ENCODE measurements at regions not wholly inside any gene's neighbourhood (a gene's known extent, or its start where the extent isn't known, plus 50 kb on each side); places are given as distances from the start of the nearest gene placed in this dataset.

GRCh38 chr6:132058975-132059374, 107.8 kb upstream of the CCN2 start:
- Histone ChIP-seq H3K27ac (ENCODE audit: low read depth, low read length) (no peak overlapping the region), H3K4me3 (ENCODE audit: insufficient read depth, low read depth, low read length) (no peak overlapping the region), H2AFZ (ENCODE audit: low read depth, low read length) (no peak overlapping the region), H3K4me2 (ENCODE audit: low read length) (no peak overlapping the region), H3K9me3 (ENCODE audit: insufficient read depth, low read depth, low read length) (no peaks in the 10 kb centered on the region), H3K9ac (ENCODE audit: low read length) (no peak overlapping the region), H4K20me1 (ENCODE audit: insufficient read depth, low read length) (no peaks in the 10 kb centered on the region), H3K36me3 (ENCODE audit: insufficient read depth, low read length) (no peaks in the 10 kb centered on the region), H3K27me3 (ENCODE audit: insufficient read depth, low read length) (no peaks in the 10 kb centered on the region), H3K4me1 (ENCODE audit: insufficient read depth, low read length) (peaks cover 30% of the 10 kb centered on the region), H3K79me2 (ENCODE audit: insufficient read depth, low read length) (no peaks in the 10 kb centered on the region)
- H3K27me3 Mint-ChIP-seq (ENCODE audit: low read depth, unreplicated experiment): no peaks in the 10 kb centered on the region
- H3K4me1 Mint-ChIP-seq (ENCODE audit: low read depth, unreplicated experiment): peaks cover 39% of the 10 kb centered on the region
- H3K4me3 Mint-ChIP-seq (ENCODE audit: unreplicated experiment): no peak overlapping the region
- TF ChIP-seq CTCF (IDR thresholded peaks at IDR 0.05; ENCODE audit: insufficient read depth, low read depth, low read length) (no peak), EZH2 (IDR thresholded peaks at IDR 0.05; ENCODE audit: insufficient read depth, low read length) (no peak)
- DNase-seq (ENCODE audit: low read depth) (no peak), FAIRE-seq (no peak)
- H3K9me3 Mint-ChIP-seq (ENCODE audit: unreplicated experiment): peaks cover 2% of the 10 kb centered on the region
- no peak overlapping the region for H3K27ac Mint-ChIP-seq (ENCODE audit: unreplicated experiment)
- H3K36me3 Mint-ChIP-seq (ENCODE audit: low read depth, unreplicated experiment): peaks cover 2% of the 10 kb centered on the region

GRCh38 chr6:132054525-132054924, 103.4 kb upstream of the CCN2 start:
- Histone ChIP-seq H2AFZ (ENCODE audit: low read depth, low read length) (no peak overlapping the region), H4K20me1 (ENCODE audit: insufficient read depth, low read length) (no peaks in the 10 kb centered on the region), H3K27me3 (ENCODE audit: insufficient read depth, low read length) (no peaks in the 10 kb centered on the region), H3K4me1 (ENCODE audit: insufficient read depth, low read length) (peaks cover 4% of the 10 kb centered on the region), H3K27ac (ENCODE audit: low read depth, low read length) (peak overlapping the region; percentile 42), H3K4me3 (ENCODE audit: insufficient read depth, low read depth, low read length) (no peak overlapping the region), H3K79me2 (ENCODE audit: insufficient read depth, low read length) (no peaks in the 10 kb centered on the region), H3K4me2 (ENCODE audit: low read length) (peak overlapping the region; percentile 36), H3K36me3 (ENCODE audit: insufficient read depth, low read length) (no peaks in the 10 kb centered on the region), H3K9ac (ENCODE audit: low read length) (peak overlapping the region; percentile 38), H3K9me3 (ENCODE audit: insufficient read depth, low read depth, low read length) (no peaks in the 10 kb centered on the region)
- no peak overlapping the region for H3K27ac Mint-ChIP-seq (ENCODE audit: unreplicated experiment)
- DNase-seq (ENCODE audit: low read depth) (peak; percentile 76), FAIRE-seq (no peak)
- no peaks in the 10 kb centered on the region for H3K27me3 Mint-ChIP-seq (ENCODE audit: low read depth, unreplicated experiment)
- H3K4me3 Mint-ChIP-seq (ENCODE audit: unreplicated experiment): no peak overlapping the region
- peaks cover 2% of the 10 kb centered on the region for H3K9me3 Mint-ChIP-seq (ENCODE audit: unreplicated experiment)
- peaks cover 5% of the 10 kb centered on the region for H3K4me1 Mint-ChIP-seq (ENCODE audit: low read depth, unreplicated experiment)
- H3K36me3 Mint-ChIP-seq (ENCODE audit: low read depth, unreplicated experiment): peaks cover 2% of the 10 kb centered on the region
- no peak for TF ChIP-seq EZH2 (IDR thresholded peaks at IDR 0.05; ENCODE audit: insufficient read depth, low read length)
- TF ChIP-seq CTCF (IDR thresholded peaks at IDR 0.05; ENCODE audit: insufficient read depth, low read depth, low read length): no peak

- no peaks in the 10 kb centered on the region for H3K36me3 ChIP-seq (ENCODE audit: insufficient read depth, low read length)
- no peak overlapping the region for H2AFZ ChIP-seq (ENCODE audit: low read depth, low read length)
- peak overlapping the region; percentile 40 for H3K27ac ChIP-seq (ENCODE audit: low read depth, low read length)
- FAIRE-seq (no peak), DNase-seq (ENCODE audit: low read depth) (peak; percentile 82)
- TF ChIP-seq EZH2 (IDR thresholded peaks at IDR 0.05; ENCODE audit: insufficient read depth, low read length) (no peak), CTCF (IDR thresholded peaks at IDR 0.05; ENCODE audit: insufficient read depth, low read depth, low read length) (no peak)
- Mint-ChIP-seq H3K9me3 (ENCODE audit: unreplicated experiment) (peaks cover 2% of the 10 kb centered on the region), H3K27me3 (ENCODE audit: low read depth, unreplicated experiment) (no peaks in the 10 kb centered on the region), H3K4me3 (ENCODE audit: unreplicated experiment) (no peak overlapping the region), H3K4me1 (ENCODE audit: low read depth, unreplicated experiment) (peaks cover 5% of the 10 kb centered on the region), H3K27ac (ENCODE audit: unreplicated experiment) (no peak overlapping the region), H3K36me3 (ENCODE audit: low read depth, unreplicated experiment) (peaks cover 2% of the 10 kb centered on the region)
- H3K79me2 ChIP-seq (ENCODE audit: insufficient read depth, low read length): no peaks in the 10 kb centered on the region
- peaks cover 4% of the 10 kb centered on the region for H3K4me1 ChIP-seq (ENCODE audit: insufficient read depth, low read length)
- H3K9ac ChIP-seq (ENCODE audit: low read length): peak overlapping the region; percentile 22
- no peaks in the 10 kb centered on the region for H3K9me3 ChIP-seq (ENCODE audit: insufficient read depth, low read depth, low read length)
- H4K20me1 ChIP-seq (ENCODE audit: insufficient read depth, low read length): no peaks in the 10 kb centered on the region
- no peaks in the 10 kb centered on the region for H3K27me3 ChIP-seq (ENCODE audit: insufficient read depth, low read length)
- H3K4me3 ChIP-seq (ENCODE audit: insufficient read depth, low read depth, low read length): no peak overlapping the region
- peak overlapping the region; percentile 4 for H3K4me2 ChIP-seq (ENCODE audit: low read length)
These were observed 102.3 kb upstream of the CCN2 start for GRCh38 chr6:132053511-132053910.
